OCI-LY1 (cell line): ENCODE measurements at regions not wholly inside any gene's neighbourhood (a gene's known extent, or its start where the extent isn't known, plus 50 kb on each side); places are given as distances from the start of the nearest gene placed in this dataset.

Experiments
- H2AFZ ChIP-seq: fragments of 200-600 bp; sonication (generic), shearing (Covaris generic); 2 replicates; pipeline ENCODE4 v1.6.0; 2014; ENCODE audit warnings: antibody characterized with exemption, mild to moderate bottlenecking, low read length
- H3F3A ChIP-seq: fragments of 200-600 bp; sonication (generic), shearing (Covaris generic); 2 replicates; pipeline ENCODE4 v1.6.0; 2014; ENCODE audit warnings: mild to moderate bottlenecking, antibody characterized with exemption, low read length, moderate library complexity; ENCODE audit not compliant: insufficient read depth
- H3K27ac ChIP-seq: fragments of 200-600 bp; sonication (generic); 2 replicates; pipeline ENCODE4 v1.5.1; 2014; ENCODE audit warnings: low read length, mixed run types, mild to moderate bottlenecking, low read depth; ENCODE audit not compliant: poor library complexity, severe bottlenecking
- H3K27me3 ChIP-seq: fragments of 200-600 bp; sonication (generic); 2 replicates; pipeline ENCODE4 v1.6.0; 2014; ENCODE audit warnings: antibody characterized with exemption, mild to moderate bottlenecking, low read length, moderate library complexity; ENCODE audit not compliant: insufficient read depth
- H3K36me3 ChIP-seq: fragments of 200-600 bp; sonication (generic); 2 replicates; pipeline ENCODE4 v1.6.1; 2014; ENCODE audit warnings: mild to moderate bottlenecking, antibody characterized with exemption, low read length, moderate library complexity, mixed read lengths; ENCODE audit not compliant: insufficient read depth
- H3K4me1 ChIP-seq: fragments of 200-600 bp; sonication (generic); 2 replicates; pipeline ENCODE4 v1.5.1; 2014; ENCODE audit warnings: mild to moderate bottlenecking, low read length, moderate library complexity; ENCODE audit not compliant: insufficient read depth, severe bottlenecking
- H3K4me2 ChIP-seq: fragments of 200-600 bp; sonication (generic), shearing (Covaris generic); 2 replicates; pipeline ENCODE4 v1.6.1; 2014; ENCODE audit warnings: low read length
- H3K4me3 ChIP-seq: fragments of 200-600 bp; sonication (generic); 2 replicates; pipeline ENCODE4 v1.5.1; 2014; ENCODE audit warnings: low read length, low read depth, mild to moderate bottlenecking, mixed read lengths; ENCODE audit not compliant: poor library complexity, severe bottlenecking
- H3K79me2 ChIP-seq: fragments of 200-600 bp; shearing (Covaris generic); 2 replicates; pipeline ENCODE4 v1.6.1; 2016; ENCODE audit warnings: mixed run types, low read length, mixed read lengths; ENCODE audit not compliant: insufficient read depth
- H3K9ac ChIP-seq: fragments of 200-600 bp; sonication (generic), shearing (Covaris generic); 2 replicates; pipeline ENCODE4 v1.6.1; 2014; ENCODE audit warnings: mild to moderate bottlenecking, low read length, mixed read lengths
- H3K9me2 ChIP-seq: fragments of 200-600 bp; sonication (generic), shearing (Covaris generic); 2 replicates; pipeline ENCODE4 v1.6.1; 2014; ENCODE audit warnings: low read depth, mild to moderate bottlenecking, low read length, mixed read lengths
- H3K9me3 ChIP-seq: fragments of 200-600 bp; shearing (Covaris generic); 2 replicates; pipeline ENCODE4 v1.6.1; 2014; ENCODE audit warnings: low read length, mixed read lengths
- H4K20me1 ChIP-seq: fragments of 200-600 bp; sonication (generic), shearing (Covaris generic); 2 replicates; pipeline ENCODE4 v1.6.0; 2016; ENCODE audit warnings: mild to moderate bottlenecking, low read length; ENCODE audit not compliant: insufficient read depth
- CTCF ChIP-seq: fragments of 200-600 bp; sonication (generic), shearing (Covaris generic); IDR thresholded peaks from 2 replicates; pipeline ENCODE4 v1.5.1; 2017; ENCODE audit warnings: mild to moderate bottlenecking, antibody characterized with exemption, low read length, moderate library complexity, mixed read lengths
- EZH2 ChIP-seq: fragments of 200-600 bp; sonication (generic), shearing (Covaris generic); IDR thresholded peaks from 2 replicates; pipeline ENCODE4 v1.8.0; 2017; ENCODE audit warnings: borderline replicate concordance, mixed run types, mild to moderate bottlenecking, antibody characterized with exemption, low read length, moderate library complexity, mixed read lengths

DNA sequence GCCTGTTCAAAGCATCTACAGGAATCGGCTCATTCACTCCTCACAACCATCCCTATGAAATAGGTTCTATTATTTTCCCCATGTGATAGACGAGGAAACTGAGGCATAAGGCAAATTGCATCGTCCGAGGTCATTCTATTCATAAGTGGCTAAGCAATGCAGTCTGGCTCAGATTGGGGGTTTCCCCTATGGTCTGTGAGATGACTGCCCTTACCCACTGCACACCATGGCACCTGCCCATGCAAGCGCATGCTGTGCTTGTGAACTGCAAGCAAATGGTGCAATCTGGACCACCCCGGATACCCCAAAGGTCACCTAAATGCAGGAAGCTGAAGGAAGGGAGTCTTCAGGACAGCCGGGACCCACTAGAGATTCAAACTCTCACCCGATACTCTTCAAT is 123.4 kb upstream of the SOD1 start:
- Histone ChIP-seq H3K4me3 (no peak overlapping the region), H3K27ac (no peak overlapping the region), H3K79me2 (no peaks in the 10 kb centered on the region), H3K4me1 (no peaks in the 10 kb centered on the region), H3K9ac (no peak overlapping the region), H3F3A (no peaks in the 10 kb centered on the region), H3K9me2 (no peaks in the 10 kb centered on the region), H4K20me1 (no peaks in the 10 kb centered on the region), H3K9me3 (no peaks in the 10 kb centered on the region), H3K27me3 (no peaks in the 10 kb centered on the region), H3K36me3 (no peaks in the 10 kb centered on the region), H3K4me2 (no peak overlapping the region), H2AFZ (no peak overlapping the region)
- TF ChIP-seq EZH2 (no peak), CTCF (no peak)

DNA sequence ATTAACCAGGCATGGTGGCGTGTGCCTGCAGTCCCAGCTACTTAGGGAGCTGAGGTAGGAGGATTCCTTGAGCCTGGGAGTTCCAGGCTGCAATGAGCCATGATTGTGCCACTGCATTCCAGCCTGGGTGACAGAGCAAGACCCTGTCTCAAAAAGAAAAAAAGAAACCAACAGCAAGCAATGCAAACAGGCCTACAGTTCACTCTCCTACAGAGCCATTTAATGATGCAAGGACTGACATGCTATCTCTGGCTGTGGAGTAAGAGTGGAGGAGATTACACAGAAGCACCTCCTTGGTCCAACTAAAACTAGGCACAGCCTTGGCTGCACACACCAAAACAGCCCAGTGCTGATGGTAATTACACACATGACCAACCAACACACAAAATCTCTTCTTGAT is 127.5 kb upstream of the SOD1 start:
- Histone ChIP-seq H3K9me2 (no peaks in the 10 kb centered on the region), H3F3A (no peaks in the 10 kb centered on the region), H3K36me3 (no peaks in the 10 kb centered on the region), H2AFZ (no peak overlapping the region), H3K4me2 (no peak overlapping the region), H4K20me1 (no peaks in the 10 kb centered on the region), H3K9ac (no peak overlapping the region), H3K27ac (no peak overlapping the region), H3K27me3 (no peaks in the 10 kb centered on the region), H3K79me2 (no peaks in the 10 kb centered on the region), H3K4me3 (no peak overlapping the region), H3K9me3 (no peaks in the 10 kb centered on the region), H3K4me1 (no peaks in the 10 kb centered on the region)
- no peak for TF ChIP-seq CTCF
- no peak for TF ChIP-seq EZH2

DNA sequence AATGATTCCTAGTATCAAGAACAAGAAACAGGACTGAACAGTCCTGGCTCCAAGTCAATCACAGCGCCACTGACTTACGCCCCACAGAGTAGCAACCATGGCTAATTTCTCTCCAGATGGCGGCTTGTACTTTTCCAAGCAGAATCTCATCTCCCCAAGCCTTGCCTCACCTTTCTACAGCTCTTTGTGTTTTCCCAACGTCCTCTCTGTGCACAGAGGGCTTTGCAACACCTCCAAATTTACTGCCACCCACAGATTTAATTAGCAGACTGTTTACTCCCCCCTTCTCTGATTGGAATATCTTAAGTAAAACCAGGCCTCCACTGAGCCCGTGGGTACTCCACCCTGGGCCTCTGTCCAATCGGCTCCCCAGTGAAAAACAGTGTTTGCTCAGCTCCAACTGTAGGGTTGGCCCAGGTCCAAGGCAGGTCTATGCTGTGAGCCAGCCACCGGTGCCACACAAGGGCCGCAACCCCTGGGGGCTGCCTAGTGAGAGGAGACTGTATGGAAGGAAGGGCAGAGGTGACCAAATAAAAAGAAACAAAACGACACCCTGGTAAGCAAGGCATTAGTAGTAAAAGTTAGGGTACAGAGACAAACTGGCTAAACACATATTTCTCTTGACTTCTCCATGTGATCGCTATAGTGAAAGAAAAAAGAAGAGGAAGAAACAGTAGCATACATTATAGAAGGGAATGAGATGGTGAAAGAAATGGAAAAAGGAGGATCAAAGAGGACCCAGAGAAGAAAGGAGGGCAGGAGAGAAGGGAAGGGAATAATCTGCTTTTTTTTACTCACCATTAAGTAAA is 128.4 kb upstream of the SOD1 start:
- H3K4me3 ChIP-seq, result no peak overlapping the region

More for the DNA sequence above, 128.4 kb upstream of the SOD1 start:
- Histone ChIP-seq H3K9ac (no peak overlapping the region), H2AFZ (no peak overlapping the region), H3K36me3 (no peaks in the 10 kb centered on the region), H3F3A (no peaks in the 10 kb centered on the region), H4K20me1 (no peaks in the 10 kb centered on the region), H3K9me3 (no peaks in the 10 kb centered on the region), H3K4me1 (no peaks in the 10 kb centered on the region), H3K79me2 (no peaks in the 10 kb centered on the region), H3K4me2 (no peak overlapping the region), H3K27me3 (no peaks in the 10 kb centered on the region), H3K27ac (no peak overlapping the region), H3K9me2 (no peaks in the 10 kb centered on the region)
- no peak for TF ChIP-seq CTCF
- TF ChIP-seq EZH2, result no peak
